ENCODE measurements at regions not wholly inside any gene's neighbourhood (a gene's known extent, or its start where the extent isn't known, plus 50 kb on each side); places are given as distances from the start of the nearest gene placed in this dataset.
A peak's percentile ranks its signal among the peaks of the same experiment; 100 is the strongest.

- no peak for TF ChIP-seq POU6F1 (CRISPR knock-in tag; IDR thresholded peaks at IDR 0.05; ENCODE audit: borderline replicate concordance, low read depth)
- TF ChIP-seq ZNF8 (CRISPR knock-in tag; IDR thresholded peaks at IDR 0.05), result no peak
- TF ChIP-seq ARNTL (CRISPR knock-in tag; IDR thresholded peaks at IDR 0.05; ENCODE audit: borderline replicate concordance, low read depth), result no peak
- no peak for TF ChIP-seq ZNF565 (CRISPR knock-in tag; conservative IDR thresholded peaks at IDR 0.05; ENCODE audit: low read depth)
- TF ChIP-seq GLIS3 (CRISPR knock-in tag; IDR thresholded peaks at IDR 0.05), result no peak
- no peak for TF ChIP-seq OSR1 (CRISPR knock-in tag; IDR thresholded peaks at IDR 0.05)
- TF ChIP-seq PPARA (CRISPR knock-in tag; IDR thresholded peaks at IDR 0.05; ENCODE audit: borderline replicate concordance), result no peak
- no peak for TF ChIP-seq CSDC2 (CRISPR knock-in tag; IDR thresholded peaks at IDR 0.05)
- no peak; the same call in 2 of the 3 replicates for ATAC-seq
Observed at GRCh38 chr7:94111009-94111408, 106.9 kb upstream of the BET1 start.

DNA sequence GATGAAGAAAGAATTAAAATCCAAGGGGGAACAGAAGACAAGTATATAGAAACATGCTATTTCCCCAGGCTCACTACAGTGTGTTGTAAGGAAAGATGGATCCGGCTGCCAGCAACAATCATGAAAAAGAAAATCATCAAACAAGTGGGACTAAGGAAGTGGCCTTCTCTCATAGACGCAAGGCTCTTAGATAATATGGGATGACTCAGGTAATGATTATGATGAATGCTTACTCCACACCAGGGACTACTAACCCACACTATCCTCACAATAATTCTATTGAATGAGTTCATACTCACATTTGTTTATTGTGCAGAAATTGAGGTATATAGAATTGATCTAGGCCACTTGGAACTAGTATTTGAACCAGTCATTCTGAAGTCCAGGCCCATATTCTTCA lies 111.2 kb upstream of the BET1 start:
- TF ChIP-seq ESRRG (CRISPR knock-in tag; IDR thresholded peaks at IDR 0.05) (no peak), TOX (CRISPR knock-in tag; IDR thresholded peaks at IDR 0.05; ENCODE audit: borderline replicate concordance) (no peak), ZC3H10 (CRISPR knock-in tag; IDR thresholded peaks at IDR 0.05) (no peak), ARNTL (CRISPR knock-in tag; IDR thresholded peaks at IDR 0.05; ENCODE audit: borderline replicate concordance, low read depth) (no peak)
- TF ChIP-seq, protein P1, sequence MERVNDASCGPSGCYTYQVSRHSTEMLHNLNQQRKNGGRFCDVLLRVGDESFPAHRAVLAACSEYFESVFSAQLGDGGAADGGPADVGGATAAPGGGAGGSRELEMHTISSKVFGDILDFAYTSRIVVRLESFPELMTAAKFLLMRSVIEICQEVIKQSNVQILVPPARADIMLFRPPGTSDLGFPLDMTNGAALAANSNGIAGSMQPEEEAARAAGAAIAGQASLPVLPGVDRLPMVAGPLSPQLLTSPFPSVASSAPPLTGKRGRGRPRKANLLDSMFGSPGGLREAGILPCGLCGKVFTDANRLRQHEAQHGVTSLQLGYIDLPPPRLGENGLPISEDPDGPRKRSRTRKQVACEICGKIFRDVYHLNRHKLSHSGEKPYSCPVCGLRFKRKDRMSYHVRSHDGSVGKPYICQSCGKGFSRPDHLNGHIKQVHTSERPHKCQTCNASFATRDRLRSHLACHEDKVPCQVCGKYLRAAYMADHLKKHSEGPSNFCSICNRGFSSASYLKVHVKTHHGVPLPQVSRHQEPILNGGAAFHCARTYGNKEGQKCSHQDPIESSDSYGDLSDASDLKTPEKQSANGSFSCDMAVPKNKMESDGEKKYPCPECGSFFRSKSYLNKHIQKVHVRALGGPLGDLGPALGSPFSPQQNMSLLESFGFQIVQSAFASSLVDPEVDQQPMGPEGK (CRISPR knock-in tag; IDR thresholded peaks at IDR 0.05; ENCODE audit: borderline replicate concordance), result no peak
- no peak for ATAC-seq

DNA sequence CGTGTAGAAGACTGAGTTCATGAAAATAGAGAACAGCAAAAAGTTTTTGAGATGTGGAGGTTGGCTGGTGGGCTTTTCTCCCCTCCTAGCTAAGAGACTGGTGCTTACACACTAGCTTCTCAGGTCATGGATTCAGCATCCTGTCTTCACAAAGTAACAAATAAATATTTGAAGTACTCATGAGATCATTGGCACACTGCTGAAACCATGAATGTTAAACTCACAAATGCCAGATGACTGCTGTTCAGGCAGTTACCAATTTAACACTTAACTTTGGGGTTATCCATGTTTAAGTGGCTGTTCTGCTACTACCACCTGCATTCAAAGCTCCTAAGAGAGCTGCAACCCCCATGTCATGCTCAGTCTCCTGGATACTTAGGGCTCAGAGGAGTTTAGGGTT lies 119.0 kb upstream of the BET1 start:
- no peak for ATAC-seq
- TF ChIP-seq ZC3H10 (CRISPR knock-in tag; IDR thresholded peaks at IDR 0.05) (no peak), TOX (CRISPR knock-in tag; IDR thresholded peaks at IDR 0.05; ENCODE audit: borderline replicate concordance) (no peak), CSDC2 (CRISPR knock-in tag; IDR thresholded peaks at IDR 0.05) (no peak), ZNF8 (CRISPR knock-in tag; IDR thresholded peaks at IDR 0.05) (no peak), RARB (CRISPR knock-in tag; IDR thresholded peaks at IDR 0.05) (no peak), TCF4 (CRISPR knock-in tag; IDR thresholded peaks at IDR 0.05; ENCODE audit: borderline replicate concordance) (no peak)

DNA sequence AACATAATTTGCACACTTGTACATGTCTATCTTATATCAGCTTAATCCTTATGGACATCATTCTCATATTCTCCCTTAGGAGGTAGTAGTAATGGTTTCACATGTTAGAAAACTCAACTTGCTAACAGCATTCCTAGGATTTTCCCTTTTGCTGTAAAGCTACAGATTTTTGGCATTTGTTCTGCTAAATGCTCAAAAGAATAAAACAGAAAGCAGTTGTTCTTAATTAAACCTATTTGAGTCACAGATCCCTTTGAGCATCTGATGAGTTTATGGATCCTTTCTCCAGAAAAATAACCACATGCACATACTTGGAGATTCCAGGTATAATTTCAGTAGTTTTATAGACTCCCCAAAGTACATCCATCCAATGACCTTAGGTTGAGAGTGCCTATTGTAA lies 122.9 kb upstream of the BET1 start:
- peak; percentile 20 for ATAC-seq
- TF ChIP-seq ZNF70 (CRISPR knock-in tag; IDR thresholded peaks at IDR 0.05) (no peak), ZC3H10 (CRISPR knock-in tag; IDR thresholded peaks at IDR 0.05) (no peak), TCF4 (CRISPR knock-in tag; IDR thresholded peaks at IDR 0.05; ENCODE audit: borderline replicate concordance) (no peak)

GRCh38 chr7:94128072-94128471 lies 123.9 kb upstream of the BET1 start:
- ATAC-seq, result no peak
- no peak for TF ChIP-seq POU6F1 (CRISPR knock-in tag; IDR thresholded peaks at IDR 0.05; ENCODE audit: borderline replicate concordance, low read depth)
- TF ChIP-seq BACH2 (CRISPR knock-in tag; IDR thresholded peaks at IDR 0.05; ENCODE audit: borderline replicate concordance), result no peak
- TF ChIP-seq, protein P2, sequence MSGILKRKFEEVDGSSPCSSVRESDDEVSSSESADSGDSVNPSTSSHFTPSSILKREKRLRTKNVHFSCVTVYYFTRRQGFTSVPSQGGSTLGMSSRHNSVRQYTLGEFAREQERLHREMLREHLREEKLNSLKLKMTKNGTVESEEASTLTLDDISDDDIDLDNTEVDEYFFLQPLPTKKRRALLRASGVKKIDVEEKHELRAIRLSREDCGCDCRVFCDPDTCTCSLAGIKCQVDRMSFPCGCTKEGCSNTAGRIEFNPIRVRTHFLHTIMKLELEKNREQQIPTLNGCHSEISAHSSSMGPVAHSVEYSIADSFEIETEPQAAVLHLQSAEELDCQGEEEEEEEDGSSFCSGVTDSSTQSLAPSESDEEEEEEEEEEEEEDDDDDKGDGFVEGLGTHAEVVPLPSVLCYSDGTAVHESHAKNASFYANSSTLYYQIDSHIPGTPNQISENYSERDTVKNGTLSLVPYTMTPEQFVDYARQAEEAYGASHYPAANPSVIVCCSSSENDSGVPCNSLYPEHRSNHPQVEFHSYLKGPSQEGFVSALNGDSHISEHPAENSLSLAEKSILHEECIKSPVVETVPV (CRISPR knock-in tag; IDR thresholded peaks at IDR 0.05), result no peak
- TF ChIP-seq ISL1 (CRISPR knock-in tag; IDR thresholded peaks at IDR 0.05), result no peak
- TF ChIP-seq ZFP30 (CRISPR knock-in tag; IDR thresholded peaks at IDR 0.05), result no peak
- no peak for TF ChIP-seq SNAI2 (CRISPR knock-in tag; IDR thresholded peaks at IDR 0.05)
- TF ChIP-seq, protein P3, sequence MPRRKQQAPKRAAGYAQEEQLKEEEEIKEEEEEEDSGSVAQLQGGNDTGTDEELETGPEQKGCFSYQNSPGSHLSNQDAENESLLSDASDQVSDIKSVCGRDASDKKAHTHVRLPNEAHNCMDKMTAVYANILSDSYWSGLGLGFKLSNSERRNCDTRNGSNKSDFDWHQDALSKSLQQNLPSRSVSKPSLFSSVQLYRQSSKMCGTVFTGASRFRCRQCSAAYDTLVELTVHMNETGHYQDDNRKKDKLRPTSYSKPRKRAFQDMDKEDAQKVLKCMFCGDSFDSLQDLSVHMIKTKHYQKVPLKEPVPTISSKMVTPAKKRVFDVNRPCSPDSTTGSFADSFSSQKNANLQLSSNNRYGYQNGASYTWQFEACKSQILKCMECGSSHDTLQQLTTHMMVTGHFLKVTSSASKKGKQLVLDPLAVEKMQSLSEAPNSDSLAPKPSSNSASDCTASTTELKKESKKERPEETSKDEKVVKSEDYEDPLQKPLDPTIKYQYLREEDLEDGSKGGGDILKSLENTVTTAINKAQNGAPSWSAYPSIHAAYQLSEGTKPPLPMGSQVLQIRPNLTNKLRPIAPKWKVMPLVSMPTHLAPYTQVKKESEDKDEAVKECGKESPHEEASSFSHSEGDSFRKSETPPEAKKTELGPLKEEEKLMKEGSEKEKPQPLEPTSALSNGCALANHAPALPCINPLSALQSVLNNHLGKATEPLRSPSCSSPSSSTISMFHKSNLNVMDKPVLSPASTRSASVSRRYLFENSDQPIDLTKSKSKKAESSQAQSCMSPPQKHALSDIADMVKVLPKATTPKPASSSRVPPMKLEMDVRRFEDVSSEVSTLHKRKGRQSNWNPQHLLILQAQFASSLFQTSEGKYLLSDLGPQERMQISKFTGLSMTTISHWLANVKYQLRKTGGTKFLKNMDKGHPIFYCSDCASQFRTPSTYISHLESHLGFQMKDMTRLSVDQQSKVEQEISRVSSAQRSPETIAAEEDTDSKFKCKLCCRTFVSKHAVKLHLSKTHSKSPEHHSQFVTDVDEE (CRISPR knock-in tag; IDR thresholded peaks at IDR 0.05), result no peak
- no peak for TF ChIP-seq ZC3H10 (CRISPR knock-in tag; IDR thresholded peaks at IDR 0.05)
- TF ChIP-seq ZNF70 (CRISPR knock-in tag; IDR thresholded peaks at IDR 0.05), result no peak
- TF ChIP-seq GLIS3 (CRISPR knock-in tag; IDR thresholded peaks at IDR 0.05), result no peak
- TF ChIP-seq OSR1 (CRISPR knock-in tag; IDR thresholded peaks at IDR 0.05), result no peak
- no peak for TF ChIP-seq RARB (CRISPR knock-in tag; IDR thresholded peaks at IDR 0.05)
- TF ChIP-seq, protein P1 (CRISPR knock-in tag; IDR thresholded peaks at IDR 0.05; ENCODE audit: borderline replicate concordance), result no peak
- TF ChIP-seq PPARA (CRISPR knock-in tag; IDR thresholded peaks at IDR 0.05; ENCODE audit: borderline replicate concordance), result no peak
- no peak for TF ChIP-seq ARNTL (CRISPR knock-in tag; IDR thresholded peaks at IDR 0.05; ENCODE audit: borderline replicate concordance, low read depth)
- TF ChIP-seq TOX (CRISPR knock-in tag; IDR thresholded peaks at IDR 0.05; ENCODE audit: borderline replicate concordance), result no peak
- no peak for TF ChIP-seq ZNF565 (CRISPR knock-in tag; conservative IDR thresholded peaks at IDR 0.05; ENCODE audit: low read depth)

Measured in SK-N-SH treated with all-trans-retinoic acid at 6 μM for 48 hours (cell line).